Germinal center (tissue), 1 donor: ENCODE measurements at regions not wholly inside any gene's neighbourhood (a gene's known extent, or its start where the extent isn't known, plus 50 kb on each side); places are given as distances from the start of the nearest gene placed in this dataset.

Experiments
- DNase-seq: peaks from one replicate; pipeline ENCODE4 v3.0.0; 2012; ENCODE audit warnings: mixed read lengths, low spot score

- no peak for DNase-seq
Observed at GRCh38 chr20:4095639-4096038, 53.0 kb upstream of the SMOX start.

GRCh38 chr20:4091490-4092479 lies 56.8 kb upstream of the SMOX start:
- DNase-seq, result peak; percentile 68

GRCh38 chr20:4090756-4091489 lies 57.7 kb upstream of the SMOX start:
- no peak for DNase-seq

GRCh38 chr20:4089756-4090487 lies 58.7 kb upstream of the SMOX start:
- no peak for DNase-seq

GRCh38 chr20:4088766-4089165 lies 59.9 kb upstream of the SMOX start:
- no peak for DNase-seq

GRCh38 chr20:4087923-4088322 lies 60.7 kb upstream of the SMOX start:
- no peak for DNase-seq

GRCh38 chr20:4086771-4087687 lies 61.6 kb upstream of the SMOX start:
- DNase-seq, result no peak

GRCh38 chr20:4084721-4085120 lies 63.9 kb upstream of the SMOX start:
- DNase-seq, result no peak

- DNase-seq, result no peak
Observed at GRCh38 chr20:4084096-4084495, 64.5 kb upstream of the SMOX start.

GRCh38 chr20:4083098-4083865 lies 65.3 kb upstream of the SMOX start:
- no peak for DNase-seq

- DNase-seq, result no peak
Observed at GRCh38 chr20:4082406-4083097, 66.1 kb upstream of the SMOX start.

- DNase-seq, result no peak
Observed at GRCh38 chr20:4081421-4081820, 66.1 kb upstream of the RNF24 start.

GRCh38 chr20:4076671-4077070 lies 61.3 kb upstream of the RNF24 start:
- no peak for DNase-seq

- DNase-seq, result no peak
Observed at GRCh38 chr20:4076033-4076432, 60.7 kb upstream of the RNF24 start.

GRCh38 chr20:4074877-4075455 lies 59.6 kb upstream of the RNF24 start:
- DNase-seq, result no peak

GRCh38 chr20:4073852-4074741 lies 58.7 kb upstream of the RNF24 start:
- DNase-seq, result no peak

GRCh38 chr20:4071178-4071693 lies 55.9 kb upstream of the RNF24 start:
- DNase-seq, result no peak
